Uterus (tissue), 3 donors: ENCODE measurements at regions not wholly inside any gene's neighbourhood (a gene's known extent, or its start where the extent isn't known, plus 50 kb on each side); places are given as distances from the start of the nearest gene placed in this dataset.

ENCODE experiments used
- DNase-seq, 2 donors: peaks; one replicate each; pipeline ENCODE4 v3.0.0-alpha.2; 2019 to 2020
- H3K27ac ChIP-seq, 2 donors: fragments of 200-600 bp; sonication (generic); 1 replicate in 1 of 2; 2 replicates in 1 of 2; pipeline ENCODE4 v1.5.1; 2016 to 2018
- H3K27me3 ChIP-seq, 2 donors: fragments of 200-600 bp; sonication (generic); one replicate each; pipeline ENCODE4 v1.5.1; 2018 to 2019; ENCODE audit warnings: control low read depth in 1 of 2
- H3K36me3 ChIP-seq, 2 donors: fragments of 200-600 bp; sonication (generic); one replicate each; pipeline ENCODE4 v1.5.1; 2019; ENCODE audit warnings: control low read depth in 1 of 2
- H3K4me1 ChIP-seq, 2 donors: fragments of 200-600 bp; sonication (generic); one replicate each; pipeline ENCODE4 v1.5.1; 2018 to 2019; ENCODE audit warnings: control low read depth in 1 of 2
- H3K4me3 ChIP-seq, 2 donors: fragments of 200-600 bp; sonication (generic); 1 replicate in 1 of 2; 2 replicates in 1 of 2; pipeline ENCODE4 v1.5.1; 2018 to 2019; ENCODE audit warnings: mild to moderate bottlenecking in 1 of 2
- H3K9me3 ChIP-seq, 2 donors: fragments of 200-600 bp; sonication (generic); one replicate each; pipeline ENCODE4 v1.5.1; 2019; ENCODE audit warnings: control low read depth in 1 of 2
- CTCF ChIP-seq, 4 experiments: fragments of 200-600 bp in 2 of 4; fragments of 450-650 bp in 2 of 4; sonication (generic) in 2 of 4; IDR thresholded peaks; one replicate each; pipeline ENCODE4 v1.5.1; 2016 to 2019; ENCODE audit warnings: antibody characterized with exemption in 4 of 4, mild to moderate bottlenecking in 2 of 4, moderate library complexity in 1 of 4
- POLR2A ChIP-seq, 2 donors: fragments of 450-650 bp; IDR thresholded peaks; one replicate each; pipeline ENCODE4 v1.6.1; 2016; ENCODE audit warnings: antibody characterized with exemption in 2 of 2, mild to moderate bottlenecking in 1 of 2, moderate library complexity in 1 of 2
- intact Hi-C: fragments of 100-400 bp; cut with DNase I; formaldehyde crosslinking; loops from one replicate; pipeline ENCODE4 v1.15.1; 2023; ENCODE audit warnings: low total_unique reads
- donor health status: DM: yes; HTN: yes; CAD: no.

DNA sequence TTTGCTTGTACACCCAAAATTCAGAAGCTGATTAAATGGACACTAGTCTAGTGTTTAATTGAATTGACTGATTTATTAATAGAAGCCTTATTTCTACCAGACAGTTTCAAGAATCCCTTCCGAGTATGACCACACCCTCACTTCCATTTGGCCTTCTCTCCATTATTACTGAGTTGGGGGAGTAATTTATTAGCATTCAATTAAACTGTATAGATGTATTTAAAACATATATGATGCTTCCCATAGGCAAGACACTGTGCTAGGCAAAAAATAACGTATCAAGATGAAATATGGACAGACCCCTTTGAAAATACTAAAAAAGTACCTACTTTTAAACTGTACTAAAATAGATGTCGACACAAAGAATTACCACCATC is 112.9 kb upstream of the PHACTR1 start:
- Histone ChIP-seq H3K27me3 (no peaks in the 10 kb centered on the region), H3K9me3 (no peaks in the 10 kb centered on the region), H3K27ac (no peak overlapping the region), H3K36me3 (no peaks in the 10 kb centered on the region), H3K4me1 (peaks cover 0 to 4% of the 10 kb centered on the region in 2 donors), H3K4me3 (no peak overlapping the region)
- TF ChIP-seq CTCF (IDR thresholded peaks at IDR 0.05): no peak
- no peak for TF ChIP-seq POLR2A (IDR thresholded peaks at IDR 0.05)
- intact Hi-C loops: no loop called here
- DNase-seq: no peak

DNA sequence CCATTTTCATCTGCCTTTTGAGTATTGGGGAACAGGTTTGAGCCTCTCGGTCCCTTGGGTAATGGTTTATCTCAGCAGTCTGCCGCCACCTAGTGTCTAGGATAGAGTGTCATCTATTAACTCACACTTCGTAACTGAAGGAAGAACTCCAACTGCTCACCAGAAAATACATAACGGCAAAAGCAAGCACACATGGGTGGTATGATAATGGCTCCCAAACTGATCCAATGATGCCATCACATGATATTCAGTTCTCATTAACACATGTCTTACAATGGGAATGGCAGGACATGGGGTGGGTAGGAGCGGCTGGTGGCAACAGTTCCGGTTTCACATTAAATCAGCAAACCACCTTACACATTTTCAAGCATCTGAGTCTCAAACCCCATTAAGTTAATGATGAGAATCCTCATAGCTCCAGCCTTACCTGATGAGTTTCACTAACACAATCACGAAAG is 110.7 kb upstream of the PHACTR1 start:
- Histone ChIP-seq H3K36me3 (no peaks in the 10 kb centered on the region), H3K4me3 (no peak overlapping the region), H3K27me3 (no peaks in the 10 kb centered on the region), H3K27ac (no peak overlapping the region), H3K9me3 (no peaks in the 10 kb centered on the region), H3K4me1 (peaks cover 0 to 4% of the 10 kb centered on the region in 2 donors)
- DNase-seq: peak in 1 of 2 donors; percentile 25
- intact Hi-C loops: no loop called here
- peak; percentile 35 to 55 (median 45) for TF ChIP-seq CTCF (IDR thresholded peaks at IDR 0.05)
- TF ChIP-seq POLR2A (IDR thresholded peaks at IDR 0.05): no peak

DNA sequence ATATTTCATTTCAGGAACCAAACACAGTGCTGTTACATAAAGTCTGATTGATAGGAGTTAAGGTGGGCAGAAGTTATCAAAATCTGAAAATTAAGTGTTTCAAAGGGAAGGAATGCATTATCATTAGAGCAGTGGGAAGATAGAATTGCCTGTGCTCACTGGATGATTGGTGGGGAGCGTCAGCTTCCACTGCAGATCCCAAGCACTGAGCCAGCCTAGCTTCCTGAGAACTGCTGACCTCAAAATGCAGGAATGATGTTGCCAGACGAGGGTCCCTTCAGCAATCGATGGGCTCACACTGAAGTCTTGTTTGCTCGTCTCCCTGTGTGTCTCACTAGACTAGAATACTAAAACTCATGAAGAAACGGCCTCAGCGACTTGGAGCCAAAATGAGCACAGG is 110.0 kb upstream of the PHACTR1 start:
- no peak for DNase-seq
- TF ChIP-seq CTCF (IDR thresholded peaks at IDR 0.05): no peak
- TF ChIP-seq POLR2A (IDR thresholded peaks at IDR 0.05): no peak

DNA sequence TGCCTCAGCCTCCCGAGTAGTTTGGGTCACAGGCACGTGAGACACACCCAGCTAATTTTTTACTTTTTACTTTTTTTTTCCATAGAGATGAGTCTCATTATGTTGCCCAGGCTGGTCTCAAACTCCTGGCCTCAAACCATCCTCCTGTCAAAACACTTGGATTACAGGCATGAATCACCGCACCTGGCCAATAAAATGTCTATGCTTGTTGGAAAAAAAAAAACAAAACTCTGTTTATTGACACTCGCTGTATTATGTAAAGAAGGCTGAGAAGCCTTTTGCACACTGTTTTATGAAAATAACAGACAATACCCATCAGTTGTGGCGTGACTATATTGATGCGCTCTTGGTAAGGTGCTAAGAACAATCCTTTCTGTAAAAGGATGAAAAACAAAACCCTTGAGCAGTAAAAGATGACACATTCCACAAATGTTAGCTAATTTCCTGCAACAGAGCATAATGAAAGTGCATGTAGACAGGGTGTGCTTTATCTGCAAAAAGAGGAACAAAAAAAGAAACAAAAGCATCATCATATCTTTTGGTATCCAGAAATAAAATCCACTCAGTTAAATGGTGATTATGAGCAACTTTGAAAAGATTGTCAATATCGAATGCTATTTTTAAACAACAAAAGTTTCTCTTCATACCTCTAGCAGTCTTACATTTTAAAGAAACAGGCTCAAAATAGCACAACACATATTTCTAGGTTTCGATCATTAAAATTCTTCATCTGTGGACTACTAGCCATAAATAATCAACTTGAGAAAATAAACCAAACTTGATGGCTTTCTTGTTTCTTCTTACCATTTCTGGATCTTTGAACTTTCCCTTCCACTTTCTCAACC is 108.3 kb upstream of the PHACTR1 start:
- Histone ChIP-seq H3K4me3 (no peak overlapping the region), H3K36me3 (no peaks in the 10 kb centered on the region), H3K4me1 (no peaks in the 10 kb centered on the region), H3K27ac (no peak overlapping the region), H3K9me3 (no peaks in the 10 kb centered on the region), H3K27me3 (no peaks in the 10 kb centered on the region)
- no peak for TF ChIP-seq POLR2A (IDR thresholded peaks at IDR 0.05)
- TF ChIP-seq CTCF (IDR thresholded peaks at IDR 0.05): no peak
- no peak for DNase-seq
- intact Hi-C loops: no loop called here

More for the DNA sequence above, 110.0 kb upstream of the PHACTR1 start:
- Histone ChIP-seq H3K36me3 (no peaks in the 10 kb centered on the region), H3K9me3 (no peaks in the 10 kb centered on the region), H3K27ac (no peak overlapping the region), H3K27me3 (no peaks in the 10 kb centered on the region), H3K4me1 (peaks cover 0 to 4% of the 10 kb centered on the region in 2 donors), H3K4me3 (no peak overlapping the region)
- intact Hi-C loops: no loop called here

DNA sequence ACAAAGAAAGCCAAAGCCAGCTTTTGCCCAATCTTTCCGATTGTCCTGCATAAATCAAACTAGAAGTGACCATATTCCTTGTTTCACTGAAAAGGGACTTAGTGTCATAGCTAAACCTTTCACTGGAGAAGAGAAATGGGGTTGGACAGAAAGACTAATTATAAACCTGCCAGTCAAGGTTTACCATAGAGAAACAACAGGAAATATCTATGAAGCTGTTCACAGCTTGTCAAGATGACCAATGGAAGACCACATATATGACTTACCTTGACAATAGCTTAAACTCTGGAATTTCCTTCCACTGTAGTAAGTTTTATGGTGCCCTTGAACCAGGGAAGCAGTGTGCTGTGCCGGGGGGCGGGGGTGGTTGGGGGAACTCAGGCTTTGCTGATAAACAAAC is 107.7 kb upstream of the PHACTR1 start:
- intact Hi-C loops: no loop called here
- TF ChIP-seq POLR2A (IDR thresholded peaks at IDR 0.05): no peak
- TF ChIP-seq CTCF (IDR thresholded peaks at IDR 0.05): no peak
- no peak overlapping the region for H3K4me3 ChIP-seq
- no peaks in the 10 kb centered on the region for H3K9me3 ChIP-seq
- no peaks in the 10 kb centered on the region for H3K27me3 ChIP-seq
- no peak overlapping the region for H3K27ac ChIP-seq
- H3K4me1 ChIP-seq: no peaks in the 10 kb centered on the region
- no peak for DNase-seq
- H3K36me3 ChIP-seq: no peaks in the 10 kb centered on the region
